Stimulated activated naive CD8-positive, alpha-beta T cell treated with anti-CD3 and anti-CD28 coated beads, Interleukin-15, Interleukin-2, amounts not matched to agents 100 U/mL and 50 U/mL, for 24 hours (primary cell): ENCODE measurements at regions not wholly inside any gene's neighbourhood (a gene's known extent, or its start where the extent isn't known, plus 50 kb on each side); places are given as distances from the start of the nearest gene placed in this dataset.
"Not testable (repeated sequence)": the region's sequence is repeated elsewhere in the genome, so short reads cannot be mapped to it uniquely, and the experiment has no call there.

ENCODE experiments used
- ATAC-seq: fragments of 150-1000 bp; cut with Tn5 transposase; one replicate; pipeline ENCODE4 v1.10.0; 2021
- DNase-seq: peaks from one replicate; pipeline ENCODE4 v3.0.0; 2021

DNA sequence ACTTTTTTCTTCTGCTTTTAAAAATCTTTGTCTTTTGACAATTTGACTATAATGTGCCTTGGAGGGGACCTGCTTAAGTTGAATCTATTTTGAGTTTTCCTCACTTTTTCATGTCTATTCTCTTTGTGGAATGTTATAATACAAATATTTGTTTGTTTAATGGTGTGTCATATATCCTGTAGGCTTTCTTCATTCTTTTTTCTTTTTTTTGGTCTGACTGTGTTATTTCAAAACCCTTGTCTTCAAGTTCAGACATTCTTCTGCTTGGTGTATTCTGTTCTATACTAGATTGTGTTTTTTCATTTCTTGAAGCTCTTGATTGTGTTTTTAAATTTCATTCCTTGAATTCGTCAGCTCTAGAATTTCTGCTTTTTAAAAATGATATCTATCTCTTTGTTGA is 228.2 kb downstream of the STK31 start:
- no peak for ATAC-seq
- DNase-seq, result no peak

- peak; percentile 40 for ATAC-seq
These were observed 229.0 kb downstream of the STK31 start for GRCh38 chr7:23938937-23939552.

GRCh38 chr7:23939747-23940146 is 229.7 kb downstream of the STK31 start:
- not testable (repeated sequence) for DNase-seq, ATAC-seq

More at GRCh38 chr7:23938937-23939552, 229.0 kb downstream of the STK31 start:
- DNase-seq, result peak; percentile 5

DNA sequence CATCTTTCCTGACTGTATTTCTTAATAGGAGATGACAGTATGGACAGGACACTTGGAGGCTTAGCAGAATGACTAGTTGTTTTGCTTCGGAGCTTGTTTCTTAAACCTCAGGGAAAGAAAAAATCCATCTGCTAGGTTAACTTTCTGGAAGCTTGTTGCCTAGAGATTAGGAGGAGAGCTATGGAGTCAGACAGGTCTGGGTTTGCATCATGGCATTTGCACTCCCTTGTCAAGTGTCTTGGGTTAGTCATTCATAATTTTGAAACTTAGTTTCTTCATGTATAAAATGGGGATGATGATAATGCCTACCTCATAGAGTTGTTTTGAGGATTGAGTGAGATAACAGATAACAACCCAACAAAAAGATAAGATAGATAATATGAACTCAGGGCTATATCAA is 231.5 kb downstream of the STK31 start:
- DNase-seq (no peak), ATAC-seq (no peak)

GRCh38 chr7:23942032-23942431 is 232.0 kb downstream of the STK31 start:
- no peak for DNase-seq
- no peak for ATAC-seq

DNA sequence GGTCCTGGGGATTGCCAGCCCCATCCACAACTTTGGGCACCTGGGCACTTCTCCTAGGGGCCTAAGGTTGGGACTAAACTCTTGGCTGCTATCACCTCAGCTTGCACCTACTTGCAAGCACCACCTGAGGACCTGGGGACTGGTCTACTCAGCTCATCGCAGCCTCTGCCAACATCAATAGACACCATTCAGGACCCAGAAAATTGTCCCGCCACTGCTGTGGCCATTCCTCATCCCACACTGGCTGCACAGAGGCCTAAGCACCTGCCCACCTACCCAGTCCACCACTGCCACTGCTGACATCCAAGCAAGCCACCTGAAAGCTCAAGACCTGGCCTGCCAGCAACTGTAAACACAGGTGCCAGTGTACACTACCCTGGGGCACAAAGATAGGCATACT is 234.1 kb downstream of the STK31 start:
- no peak for DNase-seq
- ATAC-seq, result no peak

GRCh38 chr7:23945472-23945871 is 235.5 kb downstream of the STK31 start:
- DNase-seq (no peak), ATAC-seq (no peak)

DNA sequence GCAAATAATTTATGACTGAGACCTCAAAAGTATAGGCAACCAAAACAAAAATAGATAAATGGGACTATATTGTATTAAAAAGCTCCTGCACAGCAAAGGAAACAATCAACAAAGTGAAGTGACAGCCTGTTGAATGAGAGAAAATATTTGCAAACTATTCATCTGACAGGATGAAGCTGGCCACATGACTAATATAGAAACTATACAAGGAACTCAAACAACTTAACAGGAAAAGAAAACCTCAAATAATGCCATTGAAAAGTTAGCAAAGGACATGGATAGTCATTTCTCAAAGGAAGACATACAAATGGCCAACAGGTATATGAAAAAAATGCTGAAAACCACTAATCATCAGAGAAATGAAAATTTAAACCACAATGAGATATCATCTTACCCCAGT is 245.1 kb downstream of the STK31 start:
- DNase-seq (no peak), ATAC-seq (no peak)

DNA sequence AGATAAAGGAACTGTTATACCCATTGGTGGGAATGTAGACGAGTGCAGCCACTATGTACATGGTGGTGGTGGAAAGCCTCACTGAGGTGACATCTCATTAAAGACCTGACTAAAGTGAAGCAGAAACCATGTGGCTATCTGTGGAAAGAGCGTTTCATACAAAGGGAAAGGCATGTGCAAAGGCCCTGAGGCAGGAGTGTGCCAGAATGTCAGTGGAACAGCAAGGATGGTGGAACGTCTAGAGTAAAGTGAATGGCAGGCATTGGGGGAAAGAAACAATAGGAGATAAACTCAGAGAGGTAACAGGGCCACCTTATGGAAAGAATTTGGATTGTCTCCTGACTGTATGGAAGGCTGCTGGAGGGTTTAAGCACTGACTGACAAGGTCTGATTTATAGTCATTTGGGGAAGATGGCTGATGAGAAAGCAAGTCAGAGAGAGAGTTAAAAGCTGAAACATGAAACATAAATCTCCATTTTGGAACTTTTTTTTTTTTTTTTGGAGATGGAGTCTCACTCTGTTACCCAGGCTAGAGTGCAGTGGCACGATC is 245.7 kb downstream of the STK31 start:
- ATAC-seq (no peak), DNase-seq (no peak)

- ATAC-seq (no peak), DNase-seq (no peak)
These were observed 247.0 kb downstream of the STK31 start for GRCh38 chr7:23956772-23957576.

GRCh38 chr7:23959821-23960220 is 249.8 kb downstream of the STK31 start:
- no peak for DNase-seq

GRCh38 chr7:23960361-23960760 is 250.3 kb downstream of the STK31 start:
- ATAC-seq (no peak), DNase-seq (no peak)

More at GRCh38 chr7:23959821-23960220, 249.8 kb downstream of the STK31 start:
- ATAC-seq, result no peak

DNA sequence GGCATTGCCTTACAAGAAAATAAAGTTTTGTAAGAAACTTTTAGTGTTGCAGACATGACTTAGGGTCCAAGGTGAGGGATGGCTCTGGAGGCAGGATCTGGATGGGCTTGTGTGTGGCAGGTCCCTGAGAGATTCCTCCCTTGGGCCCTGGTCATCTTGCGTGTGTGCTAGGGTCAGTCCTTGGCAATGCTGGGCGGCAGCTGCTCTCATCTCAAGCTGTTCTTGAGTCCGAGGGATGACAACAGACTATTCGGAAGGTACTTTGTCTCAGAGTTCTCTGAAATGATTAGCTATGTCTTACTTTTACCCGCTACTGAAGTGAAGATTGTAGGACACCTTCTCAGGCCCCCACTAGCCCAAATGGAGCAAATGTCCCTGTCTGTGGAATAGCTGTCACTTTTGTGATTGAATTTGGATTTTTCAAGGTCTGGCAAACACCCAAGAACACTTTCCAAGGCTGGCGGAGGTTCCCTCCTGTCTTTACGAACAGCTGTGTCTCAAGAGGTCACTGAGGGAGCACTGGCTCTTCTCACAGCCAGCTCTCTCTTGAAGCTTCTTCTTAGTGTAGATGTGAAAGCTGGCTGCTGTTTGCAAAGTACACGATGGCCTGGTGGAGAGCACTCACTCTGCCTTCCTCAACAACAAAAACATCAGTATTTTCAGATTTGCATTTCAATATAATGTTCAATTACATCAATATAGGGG is 253.6 kb downstream of the STK31 start:
- DNase-seq, result no peak
- ATAC-seq, result no peak

DNA sequence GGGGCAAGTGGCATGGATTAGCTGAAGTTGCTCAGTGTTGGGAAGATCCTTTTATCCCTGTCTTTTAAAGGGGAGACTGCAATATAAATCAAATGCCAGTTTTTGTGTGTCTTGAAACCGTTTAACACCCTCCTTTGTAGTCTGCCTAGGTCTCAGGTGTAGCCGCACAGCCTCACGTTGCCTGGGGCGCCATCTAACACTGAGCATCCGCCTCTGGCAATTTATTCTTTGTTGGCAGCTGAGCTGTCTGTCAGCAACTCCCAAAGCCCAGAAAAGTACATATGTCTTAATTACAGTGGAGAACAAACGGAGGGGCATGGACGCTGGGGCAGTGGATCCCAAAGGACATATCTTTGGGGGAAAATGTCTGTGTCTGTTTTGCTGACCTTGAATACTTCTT is 254.7 kb downstream of the STK31 start:
- ATAC-seq (no peak), DNase-seq (no peak)

- DNase-seq (no peak), ATAC-seq (no peak)
These were observed 255.3 kb downstream of the STK31 start for GRCh38 chr7:23965296-23965695.

- DNase-seq (no peak), ATAC-seq (no peak)
These were observed 256.9 kb downstream of the STK31 start for GRCh38 chr7:23966941-23967340.

DNA sequence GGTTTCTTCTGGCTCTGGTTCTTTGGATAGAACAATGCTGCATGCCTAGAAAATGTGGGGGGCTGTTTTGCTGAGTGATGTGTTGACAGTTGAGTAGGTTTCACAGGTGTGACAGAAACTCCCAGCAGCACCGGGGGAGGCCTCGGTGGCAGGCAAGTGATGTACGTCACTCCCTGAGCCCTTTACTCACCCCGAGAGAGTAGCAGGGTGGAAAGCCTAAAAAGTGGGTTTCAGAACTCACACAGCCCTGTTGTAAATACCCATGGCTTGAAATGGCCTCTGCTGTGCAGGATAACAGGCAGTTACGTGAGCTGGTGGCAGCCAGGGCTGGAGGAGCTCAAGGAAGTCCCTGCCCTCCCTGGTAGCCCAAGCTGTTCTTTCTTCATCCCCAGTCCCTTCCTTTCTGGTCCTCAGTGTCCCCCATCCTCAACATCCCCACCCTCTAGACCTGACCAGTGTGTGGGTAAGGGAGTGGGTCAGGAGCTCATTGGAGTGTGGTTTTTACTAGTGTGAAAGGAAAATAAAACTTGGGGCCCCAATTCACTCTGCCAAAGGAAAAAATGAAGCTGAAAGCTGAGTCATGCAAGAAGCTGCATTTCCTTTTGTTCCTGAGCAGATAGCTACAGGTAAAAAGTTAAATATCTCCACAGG is 258.1 kb downstream of the STK31 start:
- ATAC-seq, result peak; percentile 70

GRCh38 chr7:23968791-23969190 is 258.8 kb downstream of the STK31 start:
- ATAC-seq, result no peak
- DNase-seq, result no peak

More for the DNA sequence above, 258.1 kb downstream of the STK31 start:
- DNase-seq, result peak; percentile 15

- no peak for DNase-seq
- ATAC-seq, result no peak
These were observed 259.4 kb downstream of the STK31 start for GRCh38 chr7:23969443-23969842.

DNA sequence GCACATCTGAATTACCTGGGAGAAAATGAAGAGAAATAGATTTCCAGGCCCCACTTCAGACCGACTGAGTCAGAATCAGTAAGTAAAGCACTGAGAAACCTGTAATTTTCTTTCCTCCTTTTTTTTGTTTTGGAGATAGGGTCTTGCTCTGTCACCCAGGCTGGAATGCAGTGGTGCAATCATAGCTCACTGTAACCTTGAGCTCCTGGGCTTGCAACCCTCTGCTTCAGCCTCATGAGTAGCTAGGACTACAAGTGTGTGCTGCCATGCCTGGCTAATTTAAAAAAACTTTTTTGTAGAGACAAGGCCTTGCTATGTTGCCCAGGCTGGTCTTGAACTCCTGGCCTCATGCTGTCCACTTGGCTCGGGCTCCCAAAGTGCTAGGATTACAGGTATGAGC is 260.2 kb downstream of the STK31 start:
- DNase-seq (no peak), ATAC-seq (no peak)

- ATAC-seq, result no peak
- no peak for DNase-seq
These were observed 261.0 kb downstream of the STK31 start for GRCh38 chr7:23971031-23971430.

DNA sequence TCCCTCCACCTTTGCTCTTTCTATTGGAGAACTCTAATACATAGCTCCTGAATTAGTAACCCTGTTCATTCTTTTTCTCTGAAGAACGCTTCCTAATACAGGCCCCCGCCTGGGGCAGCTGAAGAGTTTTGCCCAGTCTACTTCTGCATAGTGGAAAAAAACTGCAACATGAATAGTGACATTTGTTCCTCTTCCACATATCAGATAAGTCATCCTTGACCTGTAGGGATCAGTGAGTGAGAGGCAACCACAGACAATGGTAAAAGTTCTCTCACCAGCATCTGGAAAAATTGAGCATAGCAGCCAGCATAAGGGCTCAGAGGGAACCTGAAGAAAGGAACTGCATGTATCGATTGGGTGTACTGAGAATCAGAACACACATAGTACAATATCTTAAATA is 262.0 kb downstream of the STK31 start:
- DNase-seq (no peak), ATAC-seq (peak; percentile 80)
